Activated B cell treated with CpG ODN at 0.5 μM for 24 hours (primary cell): ENCODE measurements at regions not wholly inside any gene's neighbourhood (a gene's known extent, or its start where the extent isn't known, plus 50 kb on each side); places are given as distances from the start of the nearest gene placed in this dataset.
"Not testable (repeated sequence)": the region's sequence is repeated elsewhere in the genome, so short reads cannot be mapped to it uniquely, and the experiment has no call there.

Experiments
- ATAC-seq: fragments of 200-7000 bp; cut with Tn5 transposase; one replicate; pipeline ENCODE4 v1.10.0; 2021; ENCODE audit warnings: low read depth, mild to moderate bottlenecking, moderate library complexity
- CTCF ChIA-PET: fragments of 350-600 bp; sonication (Branson Sonifier 250); formaldehyde crosslinking; loops from one replicate; lab custom pipeline; 2021; ENCODE audit warnings: antibody characterized with exemption; lab: Charles Lee
- POLR2A ChIA-PET: fragments of 350-600 bp; sonication (Branson Sonifier 250); formaldehyde crosslinking; loops from one replicate; lab custom pipeline; 2021; ENCODE audit warnings: antibody characterized with exemption; lab: Charles Lee
- DNase-seq: peaks from one replicate; pipeline ENCODE4 v3.0.0; 2022
- H3K27ac Mint-ChIP-seq: one replicate; pipeline ENCODE4 v1.8.0; 2020; ENCODE audit warnings: mixed read lengths
- H3K27me3 Mint-ChIP-seq: one replicate; pipeline ENCODE4 v1.8.0; 2021; ENCODE audit warnings: mixed read lengths
- H3K36me3 Mint-ChIP-seq: one replicate; pipeline ENCODE4 v1.8.0; 2021; ENCODE audit warnings: low read depth, mixed read lengths
- H3K4me1 Mint-ChIP-seq: one replicate; pipeline ENCODE4 v1.8.0; 2021; ENCODE audit warnings: mixed read lengths
- H3K4me3 Mint-ChIP-seq: one replicate; pipeline ENCODE4 v1.8.0; 2020; ENCODE audit warnings: mild to moderate bottlenecking, mixed read lengths
- H3K9me3 Mint-ChIP-seq: one replicate; pipeline ENCODE4 v1.8.0; 2020; ENCODE audit warnings: mixed read lengths
- intact Hi-C: fragments of 100-400 bp; cut with micrococcal nuclease; formaldehyde crosslinking; loops from one replicate; pipeline ENCODE4 v1.15.1; 2024
- TF ChIP-seq, protein P1 (sequence below): fragments of 200-600 bp; IDR thresholded peaks from one replicate; pipeline ENCODE4 v1.8.0; 2022; ENCODE audit warnings: antibody characterized with exemption, mild to moderate bottlenecking

- no peaks in the 10 kb centered on the region for H3K36me3 Mint-ChIP-seq
- no peaks in the 10 kb centered on the region for H3K4me1 Mint-ChIP-seq
- no peak overlapping the region for H3K27ac Mint-ChIP-seq
- DNase-seq = no peak
- H3K27me3 Mint-ChIP-seq = no peaks in the 10 kb centered on the region
- no peak for ATAC-seq
- intact Hi-C loops = no loop called here
- TF ChIP-seq, protein P1, sequence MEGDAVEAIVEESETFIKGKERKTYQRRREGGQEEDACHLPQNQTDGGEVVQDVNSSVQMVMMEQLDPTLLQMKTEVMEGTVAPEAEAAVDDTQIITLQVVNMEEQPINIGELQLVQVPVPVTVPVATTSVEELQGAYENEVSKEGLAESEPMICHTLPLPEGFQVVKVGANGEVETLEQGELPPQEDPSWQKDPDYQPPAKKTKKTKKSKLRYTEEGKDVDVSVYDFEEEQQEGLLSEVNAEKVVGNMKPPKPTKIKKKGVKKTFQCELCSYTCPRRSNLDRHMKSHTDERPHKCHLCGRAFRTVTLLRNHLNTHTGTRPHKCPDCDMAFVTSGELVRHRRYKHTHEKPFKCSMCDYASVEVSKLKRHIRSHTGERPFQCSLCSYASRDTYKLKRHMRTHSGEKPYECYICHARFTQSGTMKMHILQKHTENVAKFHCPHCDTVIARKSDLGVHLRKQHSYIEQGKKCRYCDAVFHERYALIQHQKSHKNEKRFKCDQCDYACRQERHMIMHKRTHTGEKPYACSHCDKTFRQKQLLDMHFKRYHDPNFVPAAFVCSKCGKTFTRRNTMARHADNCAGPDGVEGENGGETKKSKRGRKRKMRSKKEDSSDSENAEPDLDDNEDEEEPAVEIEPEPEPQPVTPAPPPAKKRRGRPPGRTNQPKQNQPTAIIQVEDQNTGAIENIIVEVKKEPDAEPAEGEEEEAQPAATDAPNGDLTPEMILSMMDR = no peak
- H3K9me3 Mint-ChIP-seq = no peaks in the 10 kb centered on the region
- no peak overlapping the region for H3K4me3 Mint-ChIP-seq
- ChIA-PET POLR2A (no interaction called here), CTCF (no interaction called here)
These were observed 470.2 kb upstream of the RASGRP1 start for GRCh38 chr15:39034816-39035215.

- H3K4me3 Mint-ChIP-seq, POLR2A ChIA-PET, CTCF ChIA-PET, H3K27ac Mint-ChIP-seq, ATAC-seq, intact Hi-C loops, H3K27me3 Mint-ChIP-seq, H3K9me3 Mint-ChIP-seq, H3K4me1 Mint-ChIP-seq, H3K36me3 Mint-ChIP-seq, DNase-seq: not testable (repeated sequence)
These were observed 473.0 kb upstream of the RASGRP1 start for GRCh38 chr15:39037611-39038010.

DNA sequence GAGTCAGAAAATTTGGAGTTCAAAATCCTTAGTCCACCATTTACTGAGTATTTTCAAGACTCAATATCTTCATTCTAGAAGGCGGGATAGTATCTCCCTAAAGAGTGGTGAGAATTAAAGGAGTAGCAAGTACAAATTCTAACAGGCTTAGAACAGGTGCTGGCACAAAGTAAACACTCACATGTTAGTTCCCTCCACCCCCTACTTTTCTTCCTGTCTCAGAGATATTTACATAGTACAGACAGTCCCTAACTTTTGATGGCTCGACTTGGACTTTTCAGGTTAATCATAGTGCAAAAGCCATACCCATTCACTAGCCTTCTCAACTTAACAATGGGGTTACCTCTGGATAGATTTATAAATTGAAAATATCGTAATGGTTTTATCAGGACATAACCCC, 476.2 kb upstream of the RASGRP1 start:
- ATAC-seq (no peak), DNase-seq (no peak)
- TF ChIP-seq, protein P1 = no peak
- Mint-ChIP-seq H3K9me3 (no peaks in the 10 kb centered on the region), H3K27ac (no peak overlapping the region), H3K4me1 (no peaks in the 10 kb centered on the region), H3K27me3 (peaks cover 2% of the 10 kb centered on the region), H3K4me3 (no peak overlapping the region), H3K36me3 (no peaks in the 10 kb centered on the region)
- intact Hi-C loops = no loop called here
- ChIA-PET POLR2A (no interaction called here), CTCF (no interaction called here)

- peaks cover 5% of the 10 kb centered on the region for H3K9me3 Mint-ChIP-seq
- no peaks in the 10 kb centered on the region for H3K36me3 Mint-ChIP-seq
- ChIA-PET POLR2A (no interaction called here), CTCF (no interaction called here)
- no peak for ATAC-seq
- H3K4me3 Mint-ChIP-seq = no peak overlapping the region
- peaks cover 2% of the 10 kb centered on the region for H3K27me3 Mint-ChIP-seq
- intact Hi-C loops = no loop called here
- TF ChIP-seq, protein P1 = no peak
- no peaks in the 10 kb centered on the region for H3K4me1 Mint-ChIP-seq
- no peak overlapping the region for H3K27ac Mint-ChIP-seq
- no peak for DNase-seq
These were observed 477.4 kb upstream of the RASGRP1 start for GRCh38 chr15:39041979-39042495.

DNA sequence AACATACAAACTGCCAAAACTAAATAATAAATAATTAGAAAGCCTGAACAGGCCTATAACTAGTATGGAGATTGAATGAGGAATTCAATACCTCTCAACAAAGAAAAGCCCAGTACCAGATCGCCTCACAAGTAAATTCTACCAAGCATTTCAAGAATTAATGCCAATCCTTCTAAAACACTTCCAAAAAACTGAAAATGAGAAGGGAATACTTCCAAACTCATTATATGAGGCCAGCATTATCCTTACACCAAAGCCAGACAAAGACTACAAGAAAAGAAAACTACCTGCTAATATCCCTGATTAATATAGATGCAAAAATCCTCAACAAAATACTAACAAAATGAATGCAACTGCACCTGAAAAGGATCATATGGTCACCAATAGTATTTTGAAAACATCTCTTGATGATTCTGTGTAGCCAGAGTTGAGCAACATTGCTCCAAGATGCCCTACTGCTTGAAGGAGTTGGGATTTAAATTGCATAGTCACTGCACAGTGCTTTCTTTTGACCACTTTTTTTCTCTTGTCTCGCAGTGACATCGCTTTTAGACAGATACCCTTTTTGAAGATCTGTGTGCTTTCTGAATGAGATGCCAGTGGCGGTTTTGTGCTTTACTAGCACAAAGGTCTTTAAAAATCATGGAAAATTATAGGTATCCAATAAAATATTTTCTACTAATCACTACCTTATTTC, 487.2 kb upstream of the RASGRP1 start:
- no peaks in the 10 kb centered on the region for H3K36me3 Mint-ChIP-seq
- intact Hi-C loops = no loop called here
- peaks cover 15% of the 10 kb centered on the region for H3K9me3 Mint-ChIP-seq
- ATAC-seq (no peak), DNase-seq (no peak)
- TF ChIP-seq, protein P1 = no peak
- POLR2A ChIA-PET = no interaction called here
- no peaks in the 10 kb centered on the region for H3K27me3 Mint-ChIP-seq
- no peak overlapping the region for H3K4me3 Mint-ChIP-seq
- CTCF ChIA-PET = no interaction called here
- H3K27ac Mint-ChIP-seq = no peak overlapping the region
- no peaks in the 10 kb centered on the region for H3K4me1 Mint-ChIP-seq
